Mesodermal cell (in vitro differentiated cells): ENCODE measurements at regions not wholly inside any gene's neighbourhood (a gene's known extent, or its start where the extent isn't known, plus 50 kb on each side); places are given as distances from the start of the nearest gene placed in this dataset.

ENCODE experiments used
- H3K27ac ChIP-seq: 2 replicates; pipeline ENCODE4 v1.7.0; 2013; ENCODE audit warnings: mild to moderate bottlenecking, low read depth, low read length, moderate library complexity; ENCODE audit not compliant: severe bottlenecking
- H3K36me3 ChIP-seq: 2 replicates; pipeline ENCODE4 v1.7.1; 2013; ENCODE audit warnings: mild to moderate bottlenecking, low read length, moderate library complexity; ENCODE audit not compliant: control insufficient read depth, insufficient read depth
- H3K4me1 ChIP-seq: one replicate; pipeline ENCODE4 v1.7.1; 2013; ENCODE audit warnings: mild to moderate bottlenecking, low read length; ENCODE audit not compliant: insufficient read depth, control insufficient read depth, poor library complexity, severe bottlenecking
- H3K4me3 ChIP-seq: 2 replicates; pipeline ENCODE4 v1.7.0; 2013; ENCODE audit warnings: low read length, control low read depth, mild to moderate bottlenecking; ENCODE audit not compliant: insufficient read depth, poor library complexity, severe bottlenecking; ENCODE audit errors: extremely low read depth
- H3K9me3 ChIP-seq: 2 replicates; pipeline ENCODE4 v1.7.1; 2013; ENCODE audit warnings: mild to moderate bottlenecking, low read length, moderate library complexity; ENCODE audit not compliant: control insufficient read depth
- WGBS, 2 experiments: methylation state at CpG; one replicate each; pipeline ENCODE4 v1.1.5; 2013; ENCODE audit warnings: missing lambda C conversion rate in 2 of 2; ENCODE audit not compliant: insufficient coverage in 2 of 2; 5-methylcytosine and 5-hydroxymethylcytosine counted together

- Histone ChIP-seq H3K4me1 (peaks cover 21% of the 10 kb centered on the region), H3K36me3 (no peaks in the 10 kb centered on the region), H3K9me3 (no peaks in the 10 kb centered on the region), H3K27ac (no peak overlapping the region), H3K4me3 (no peak overlapping the region)
- WGBS, 2 experiments = 93 to 94% methylated on average over 3 of the region's 3 CpGs
Measured at GRCh38 chr15:29935296-29936004, 113.2 kb upstream of the TJP1 start.

- no peaks in the 10 kb centered on the region for H3K9me3 ChIP-seq
- 80% methylated on average over 1 of the region's 2 CpGs; no CpG with 5 or more reads in 1 of the 2 experiments for WGBS, 2 experiments
- peak overlapping the region; percentile 39 for H3K27ac ChIP-seq
- H3K36me3 ChIP-seq = no peaks in the 10 kb centered on the region
- H3K4me3 ChIP-seq = no peak overlapping the region
- H3K4me1 ChIP-seq = peaks cover 21% of the 10 kb centered on the region
Measured at GRCh38 chr15:29934251-29934650, 112.0 kb upstream of the TJP1 start.

GRCh38 chr15:29933042-29933803 is 111.0 kb upstream of the TJP1 start:
- 43 to 60% methylated on average over 1 of the region's 3 CpGs for WGBS, 2 experiments
- no peak overlapping the region for H3K27ac ChIP-seq
- no peaks in the 10 kb centered on the region for H3K36me3 ChIP-seq
- peaks cover 21% of the 10 kb centered on the region for H3K4me1 ChIP-seq
- no peaks in the 10 kb centered on the region for H3K9me3 ChIP-seq
- no peak overlapping the region for H3K4me3 ChIP-seq

- Histone ChIP-seq H3K4me3 (no peak overlapping the region), H3K27ac (no peak overlapping the region), H3K4me1 (peaks cover 34% of the 10 kb centered on the region), H3K9me3 (no peaks in the 10 kb centered on the region), H3K36me3 (no peaks in the 10 kb centered on the region)
- WGBS, 2 experiments = 85 to 90% methylated on average over 1 to 2 of the region's 2 CpGs
Measured at GRCh38 chr15:29926083-29926388, 103.8 kb upstream of the TJP1 start.

GRCh38 chr15:29925227-29926082 is 103.2 kb upstream of the TJP1 start:
- H3K4me3 ChIP-seq = no peak overlapping the region
- H3K27ac ChIP-seq = peak overlapping the region; percentile 76
- WGBS, 2 experiments = 82 to 94% methylated on average over 3 of the region's 5 CpGs
- H3K9me3 ChIP-seq = no peaks in the 10 kb centered on the region
- no peaks in the 10 kb centered on the region for H3K36me3 ChIP-seq
- peaks cover 40% of the 10 kb centered on the region for H3K4me1 ChIP-seq

GRCh38 chr15:29924750-29925149 is 102.5 kb upstream of the TJP1 start:
- peak overlapping the region; percentile 76 for H3K27ac ChIP-seq

GRCh38 chr15:29922191-29922590 is 99.9 kb upstream of the TJP1 start:
- H3K4me3 ChIP-seq = no peak overlapping the region
- peaks cover 51% of the 10 kb centered on the region for H3K4me1 ChIP-seq
- no peaks in the 10 kb centered on the region for H3K36me3 ChIP-seq
- no peaks in the 10 kb centered on the region for H3K9me3 ChIP-seq
- no peak overlapping the region for H3K27ac ChIP-seq

More at GRCh38 chr15:29924750-29925149, 102.5 kb upstream of the TJP1 start:
- no peaks in the 10 kb centered on the region for H3K9me3 ChIP-seq
- H3K36me3 ChIP-seq = no peaks in the 10 kb centered on the region
- H3K4me1 ChIP-seq = peaks cover 47% of the 10 kb centered on the region
- H3K4me3 ChIP-seq = no peak overlapping the region
- 0% methylated on average over 1 to 2 of the region's 4 CpGs for WGBS, 2 experiments

- peaks cover 51% of the 10 kb centered on the region for H3K4me1 ChIP-seq
- no peak overlapping the region for H3K27ac ChIP-seq
- no peaks in the 10 kb centered on the region for H3K36me3 ChIP-seq
- no peak overlapping the region for H3K4me3 ChIP-seq
- 40 to 49% methylated on average over 5 to 6 of the region's 6 CpGs for WGBS, 2 experiments
- no peaks in the 10 kb centered on the region for H3K9me3 ChIP-seq
Measured at GRCh38 chr15:29921130-29921601, 98.9 kb upstream of the TJP1 start.

GRCh38 chr15:29920515-29920914 is 98.2 kb upstream of the TJP1 start:
- no peak overlapping the region for H3K4me3 ChIP-seq
- no peak overlapping the region for H3K27ac ChIP-seq
- 41 to 65% methylated on average over 5 to 8 of the region's 12 CpGs for WGBS, 2 experiments
- H3K9me3 ChIP-seq = no peaks in the 10 kb centered on the region
- no peaks in the 10 kb centered on the region for H3K36me3 ChIP-seq
- H3K4me1 ChIP-seq = peaks cover 46% of the 10 kb centered on the region

- Histone ChIP-seq H3K4me3 (no peak overlapping the region), H3K36me3 (no peaks in the 10 kb centered on the region), H3K9me3 (no peaks in the 10 kb centered on the region), H3K4me1 (peaks cover 40% of the 10 kb centered on the region), H3K27ac (no peak overlapping the region)
- WGBS, 2 experiments = 95% methylated on average over 2 of the region's 2 CpGs
Measured at GRCh38 chr15:29919380-29919881, 97.2 kb upstream of the TJP1 start.
